ENCODE measurements at regions not wholly inside any gene's neighbourhood (a gene's known extent, or its start where the extent isn't known, plus 50 kb on each side); places are given as distances from the start of the nearest gene placed in this dataset.
"Not testable (repeated sequence)": the region's sequence is repeated elsewhere in the genome, so short reads cannot be mapped to it uniquely, and the experiment has no call there.

DNA sequence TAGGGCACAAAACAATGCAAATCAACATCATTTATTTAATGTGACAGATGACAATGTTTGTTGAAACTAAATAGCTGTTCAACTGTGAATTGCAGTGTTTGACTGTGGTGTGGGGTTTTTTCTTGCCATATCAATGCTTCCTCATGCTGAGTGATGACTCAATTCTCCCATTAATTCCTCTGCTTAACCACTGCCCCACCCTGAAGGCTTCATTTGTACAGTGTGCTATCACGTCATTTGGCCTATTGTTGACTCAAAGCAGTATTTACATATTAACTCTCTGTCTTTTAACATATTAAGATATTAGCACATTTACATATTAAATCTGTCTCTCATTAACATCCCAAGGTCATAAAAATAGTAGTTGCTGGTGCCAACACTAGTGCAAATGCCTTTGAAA is 164.8 kb upstream of the NRXN3 start:
- H3K27ac ChIP-seq: no peak overlapping the region
- TF ChIP-seq, protein P1, sequence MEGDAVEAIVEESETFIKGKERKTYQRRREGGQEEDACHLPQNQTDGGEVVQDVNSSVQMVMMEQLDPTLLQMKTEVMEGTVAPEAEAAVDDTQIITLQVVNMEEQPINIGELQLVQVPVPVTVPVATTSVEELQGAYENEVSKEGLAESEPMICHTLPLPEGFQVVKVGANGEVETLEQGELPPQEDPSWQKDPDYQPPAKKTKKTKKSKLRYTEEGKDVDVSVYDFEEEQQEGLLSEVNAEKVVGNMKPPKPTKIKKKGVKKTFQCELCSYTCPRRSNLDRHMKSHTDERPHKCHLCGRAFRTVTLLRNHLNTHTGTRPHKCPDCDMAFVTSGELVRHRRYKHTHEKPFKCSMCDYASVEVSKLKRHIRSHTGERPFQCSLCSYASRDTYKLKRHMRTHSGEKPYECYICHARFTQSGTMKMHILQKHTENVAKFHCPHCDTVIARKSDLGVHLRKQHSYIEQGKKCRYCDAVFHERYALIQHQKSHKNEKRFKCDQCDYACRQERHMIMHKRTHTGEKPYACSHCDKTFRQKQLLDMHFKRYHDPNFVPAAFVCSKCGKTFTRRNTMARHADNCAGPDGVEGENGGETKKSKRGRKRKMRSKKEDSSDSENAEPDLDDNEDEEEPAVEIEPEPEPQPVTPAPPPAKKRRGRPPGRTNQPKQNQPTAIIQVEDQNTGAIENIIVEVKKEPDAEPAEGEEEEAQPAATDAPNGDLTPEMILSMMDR (conservative IDR thresholded peaks at IDR 0.05): no peak
- no peak for TF ChIP-seq ZFX (IDR thresholded peaks at IDR 0.05)

DNA sequence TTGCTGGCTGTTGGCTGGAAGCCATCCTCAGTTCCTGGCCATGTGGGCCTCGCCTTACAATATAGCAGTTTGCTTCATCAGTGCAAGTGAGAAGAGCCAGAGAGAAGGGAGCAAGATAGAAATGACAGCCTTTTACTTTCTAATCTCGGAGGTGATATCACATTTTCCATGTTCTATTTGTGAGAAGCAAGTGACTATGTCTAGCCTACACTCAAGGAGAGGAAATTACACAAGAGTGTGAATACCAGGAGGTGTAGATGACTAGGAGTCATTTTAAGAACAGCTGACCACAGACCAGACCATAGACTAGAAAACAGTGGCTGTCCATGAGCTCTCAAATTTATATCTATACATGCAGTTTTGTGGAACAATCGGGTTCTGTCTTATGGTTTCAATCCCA is 163.0 kb upstream of the NRXN3 start:
- no peak for TF ChIP-seq ZFX (IDR thresholded peaks at IDR 0.05)
- TF ChIP-seq, protein P1 (conservative IDR thresholded peaks at IDR 0.05): no peak
- no peak overlapping the region for H3K27ac ChIP-seq

GRCh38 chr14:78010688-78011087 is 159.5 kb upstream of the NRXN3 start:
- H3K27ac ChIP-seq: no peak overlapping the region
- TF ChIP-seq ZFX (IDR thresholded peaks at IDR 0.05): no peak
- TF ChIP-seq, protein P1 (conservative IDR thresholded peaks at IDR 0.05): no peak

DNA sequence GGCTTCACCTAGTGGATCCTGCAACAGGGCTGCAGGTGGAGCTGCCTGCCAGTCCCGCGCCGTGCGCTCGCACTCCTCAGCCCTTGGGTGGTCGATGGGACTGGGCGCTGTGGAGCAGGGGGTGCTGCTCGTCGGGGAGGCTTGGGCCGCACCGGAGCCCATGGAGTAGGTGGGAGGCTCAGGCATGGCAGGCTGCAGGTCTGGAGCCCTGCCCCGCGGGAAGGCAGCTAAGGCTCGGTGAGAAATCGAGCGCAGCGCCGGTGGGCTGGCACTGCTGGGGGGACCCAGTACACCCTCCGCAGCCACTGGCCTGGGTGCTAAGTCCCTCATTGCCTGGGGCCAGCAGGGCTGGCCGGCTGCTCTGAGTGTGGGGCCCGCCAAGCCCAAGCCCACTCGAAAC is 156.3 kb upstream of the NRXN3 start:
- not testable (repeated sequence) for H3K27ac ChIP-seq

DNA sequence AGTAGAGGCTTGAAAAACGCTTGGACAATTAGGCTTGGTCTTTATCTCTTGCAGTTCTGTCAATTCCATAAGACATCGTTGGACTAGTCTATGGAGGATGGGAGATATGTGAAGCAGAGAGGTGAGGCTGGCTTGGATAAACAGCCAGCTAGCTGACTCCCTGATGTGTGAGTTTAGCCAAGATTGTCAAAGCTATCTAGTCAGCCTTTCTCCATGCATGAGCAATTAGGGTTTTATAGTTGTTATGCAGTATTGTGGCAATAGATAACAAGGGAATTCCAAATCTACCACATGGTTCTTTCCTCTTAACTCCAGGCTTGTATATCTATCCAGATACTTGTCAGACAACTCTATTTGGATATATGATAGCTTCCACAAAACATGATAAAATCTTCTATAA is 153.6 kb upstream of the NRXN3 start:
- no peak overlapping the region for H3K27ac ChIP-seq
- TF ChIP-seq ZFX (IDR thresholded peaks at IDR 0.05): no peak
- TF ChIP-seq, protein P1 (conservative IDR thresholded peaks at IDR 0.05): no peak

- no peak overlapping the region for H3K27ac ChIP-seq
- no peak for TF ChIP-seq ZFX (IDR thresholded peaks at IDR 0.05)
- TF ChIP-seq, protein P1 (conservative IDR thresholded peaks at IDR 0.05): no peak
Observed at GRCh38 chr14:78018283-78018682, 151.9 kb upstream of the NRXN3 start.

DNA sequence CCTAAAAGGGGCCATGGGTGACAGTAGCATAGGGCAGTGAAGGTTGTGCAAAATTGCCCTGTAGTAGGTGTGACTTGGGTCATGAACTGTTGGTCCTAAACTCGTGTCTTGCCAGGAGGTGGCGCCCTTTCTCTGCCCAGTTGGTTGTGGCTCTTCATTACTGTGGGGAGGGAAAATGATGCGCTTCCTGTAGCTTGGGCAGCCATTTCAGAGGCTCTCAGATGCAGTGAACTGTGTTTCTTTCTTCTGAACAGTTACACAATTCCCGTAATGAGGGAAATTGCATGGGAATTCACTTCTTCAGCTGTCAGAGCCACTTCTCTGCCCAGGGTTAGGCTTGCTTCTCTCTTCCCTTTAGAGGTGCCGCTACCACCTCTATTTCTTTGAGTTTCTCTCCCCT is 148.1 kb upstream of the NRXN3 start:
- no peak overlapping the region for H3K27ac ChIP-seq
- TF ChIP-seq, protein P1 (conservative IDR thresholded peaks at IDR 0.05): peak; percentile 89
- no peak for TF ChIP-seq ZFX (IDR thresholded peaks at IDR 0.05)

GRCh38 chr14:78023112-78023511 is 147.1 kb upstream of the NRXN3 start:
- no peak overlapping the region for H3K27ac ChIP-seq
- TF ChIP-seq ZFX (IDR thresholded peaks at IDR 0.05): no peak
- TF ChIP-seq, protein P1 (conservative IDR thresholded peaks at IDR 0.05): no peak
